ENCODE measurements at regions not wholly inside any gene's neighbourhood (a gene's known extent, or its start where the extent isn't known, plus 50 kb on each side); places are given as distances from the start of the nearest gene placed in this dataset.

- TF ChIP-seq FOXM1 (IDR thresholded peaks at IDR 0.05; ENCODE audit: borderline replicate concordance, low read depth) = no peak
- no peak for TF ChIP-seq USF1 (IDR thresholded peaks at IDR 0.05)
- TF ChIP-seq REST (IDR thresholded peaks at IDR 0.05; ENCODE audit: low read depth) = no peak
- TF ChIP-seq YY1 (IDR thresholded peaks at IDR 0.05; ENCODE audit: low read depth) = no peak
- TF ChIP-seq NFIC (IDR thresholded peaks at IDR 0.05) = no peak
- no peak for TF ChIP-seq TAF1 (IDR thresholded peaks at IDR 0.05; ENCODE audit: low read depth)
- no peak for TF ChIP-seq CEBPB (IDR thresholded peaks at IDR 0.05)
- no peak for TF ChIP-seq RAD21 (IDR thresholded peaks at IDR 0.05; ENCODE audit: low read depth)
- TF ChIP-seq EP300 (IDR thresholded peaks at IDR 0.05; ENCODE audit: borderline replicate concordance) = no peak
- no peak for TF ChIP-seq TEAD4 (IDR thresholded peaks at IDR 0.05)
- no peak for TF ChIP-seq MAX (IDR thresholded peaks at IDR 0.05)
- TF ChIP-seq CREB1 (IDR thresholded peaks at IDR 0.05; ENCODE audit: low read depth) = no peak
- TF ChIP-seq EGR1 (IDR thresholded peaks at IDR 0.05) = no peak
- no peak for TF ChIP-seq TCF12 (IDR thresholded peaks at IDR 0.05; ENCODE audit: low read depth)
Observed at GRCh38 chr17:14006249-14006942, 62.9 kb upstream of the COX10 start.

GRCh38 chr17:14007951-14008350, 61.4 kb upstream of the COX10 start:
- TF ChIP-seq CREB1 (IDR thresholded peaks at IDR 0.05; ENCODE audit: low read depth) (no peak), YY1 (IDR thresholded peaks at IDR 0.05; ENCODE audit: low read depth) (no peak), REST (IDR thresholded peaks at IDR 0.05; ENCODE audit: low read depth) (no peak), USF1 (IDR thresholded peaks at IDR 0.05) (no peak), EGR1 (IDR thresholded peaks at IDR 0.05) (no peak), CEBPB (IDR thresholded peaks at IDR 0.05) (no peak), FOXM1 (IDR thresholded peaks at IDR 0.05; ENCODE audit: borderline replicate concordance, low read depth) (no peak), NFIC (IDR thresholded peaks at IDR 0.05) (no peak), EP300 (IDR thresholded peaks at IDR 0.05; ENCODE audit: borderline replicate concordance) (no peak), MAX (IDR thresholded peaks at IDR 0.05) (no peak), TAF1 (IDR thresholded peaks at IDR 0.05; ENCODE audit: low read depth) (no peak)

- no peak for TF ChIP-seq TCF12 (IDR thresholded peaks at IDR 0.05; ENCODE audit: low read depth)
- TF ChIP-seq REST (IDR thresholded peaks at IDR 0.05; ENCODE audit: low read depth) = no peak
- TF ChIP-seq CEBPB (IDR thresholded peaks at IDR 0.05) = no peak
- no peak for TF ChIP-seq USF1 (IDR thresholded peaks at IDR 0.05)
- TF ChIP-seq TEAD4 (IDR thresholded peaks at IDR 0.05) = no peak
- TF ChIP-seq EP300 (IDR thresholded peaks at IDR 0.05; ENCODE audit: borderline replicate concordance) = no peak
- TF ChIP-seq ZBTB7A (IDR thresholded peaks at IDR 0.05; ENCODE audit: low read depth) = no peak
- no peak for TF ChIP-seq MAX (IDR thresholded peaks at IDR 0.05)
- TF ChIP-seq NFIC (IDR thresholded peaks at IDR 0.05) = no peak
- TF ChIP-seq RAD21 (IDR thresholded peaks at IDR 0.05; ENCODE audit: low read depth) = no peak
- TF ChIP-seq FOXM1 (IDR thresholded peaks at IDR 0.05; ENCODE audit: borderline replicate concordance, low read depth) = no peak
- no peak for TF ChIP-seq EGR1 (IDR thresholded peaks at IDR 0.05)
- no peak for TF ChIP-seq CREB1 (IDR thresholded peaks at IDR 0.05; ENCODE audit: low read depth)
Observed at GRCh38 chr17:14011036-14011692, 58.1 kb upstream of the COX10 start.
